ENCODE measurements at regions not wholly inside any gene's neighbourhood (a gene's known extent, or its start where the extent isn't known, plus 50 kb on each side); places are given as distances from the start of the nearest gene placed in this dataset.

DNA sequence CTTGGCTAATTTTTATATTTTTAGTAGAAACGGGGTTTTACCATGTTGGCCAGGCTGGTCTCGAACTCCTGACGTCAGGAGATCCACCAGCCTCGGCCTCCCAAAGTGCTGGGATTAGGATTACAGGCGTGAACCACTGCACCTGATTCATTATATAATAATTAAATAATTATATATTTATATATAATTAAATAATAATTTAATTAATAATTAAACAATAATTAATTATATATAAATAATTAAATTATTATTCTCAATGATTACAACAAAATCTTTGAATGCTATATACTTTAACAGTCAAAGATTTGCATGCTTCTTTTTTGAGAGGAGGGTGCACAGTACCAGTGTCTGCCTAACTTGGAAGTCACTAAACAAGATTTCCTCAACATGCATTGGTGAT is 872.3 kb downstream of the EFNB2 start:
- in situ Hi-C loops (cut with HindIII; ENCODE audit: low sequenced_read_pairs), result no loop called here

DNA sequence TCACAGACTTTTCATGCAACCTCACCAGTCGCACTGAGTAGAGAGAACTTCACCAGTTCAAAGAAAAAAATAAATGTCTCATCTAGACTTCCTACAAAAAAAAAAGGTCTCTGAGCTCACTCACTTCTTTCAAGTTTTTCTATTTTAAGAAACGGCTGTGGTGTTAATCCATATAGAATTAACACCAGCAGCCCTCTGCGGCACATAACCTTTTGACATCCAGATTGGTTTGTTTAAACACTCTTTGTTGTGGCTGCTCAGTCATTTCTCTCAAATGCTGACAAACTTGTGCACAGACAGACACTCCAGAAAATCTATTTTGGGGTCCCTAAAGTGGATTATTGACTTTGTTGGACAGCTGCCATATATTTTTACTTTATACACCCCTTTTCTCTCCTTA is 874.9 kb downstream of the EFNB2 start:
- in situ Hi-C loops (cut with HindIII; ENCODE audit: low sequenced_read_pairs), result no loop called here

DNA sequence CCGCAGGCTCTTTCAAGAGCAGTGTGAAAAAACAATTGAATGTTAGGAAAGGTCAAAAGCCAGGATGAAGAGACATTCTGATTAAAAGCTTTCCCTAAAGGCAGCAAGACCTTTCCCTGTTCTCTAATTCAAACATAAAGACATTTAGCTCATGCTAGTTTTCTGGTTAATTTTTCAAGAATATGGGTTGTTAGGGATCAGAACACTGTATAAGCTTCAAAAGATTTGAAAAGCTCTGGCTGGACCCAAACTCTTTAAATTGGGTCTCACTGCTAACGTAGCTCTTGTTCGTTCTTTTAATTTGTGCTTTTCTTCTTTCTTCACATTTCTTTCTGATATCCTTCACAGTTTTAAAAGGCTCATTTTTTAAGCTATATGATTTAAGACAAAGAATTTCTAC is 877.0 kb downstream of the EFNB2 start:
- in situ Hi-C loops (cut with HindIII; ENCODE audit: low sequenced_read_pairs), result no loop called here

DNA sequence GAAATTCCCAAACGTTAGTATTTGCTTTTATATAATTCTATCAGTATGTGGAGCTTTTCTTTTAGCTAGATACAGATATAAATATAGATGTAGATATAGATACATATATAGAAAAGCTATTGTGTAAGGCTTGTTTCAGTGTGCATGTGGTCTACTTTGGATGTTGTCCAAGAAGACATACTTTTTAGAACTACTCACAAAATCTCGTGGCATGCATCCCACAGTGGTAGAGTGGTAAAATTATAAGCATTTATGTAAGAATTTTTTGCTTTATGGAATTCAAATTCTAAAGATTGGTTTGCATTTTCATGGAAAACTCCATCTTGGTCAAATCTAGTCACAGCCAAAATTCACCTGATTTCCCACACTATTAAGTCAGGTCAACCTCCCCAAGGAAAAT is 880.4 kb downstream of the EFNB2 start:
- in situ Hi-C loops (cut with HindIII; ENCODE audit: low sequenced_read_pairs), result no loop called here

DNA sequence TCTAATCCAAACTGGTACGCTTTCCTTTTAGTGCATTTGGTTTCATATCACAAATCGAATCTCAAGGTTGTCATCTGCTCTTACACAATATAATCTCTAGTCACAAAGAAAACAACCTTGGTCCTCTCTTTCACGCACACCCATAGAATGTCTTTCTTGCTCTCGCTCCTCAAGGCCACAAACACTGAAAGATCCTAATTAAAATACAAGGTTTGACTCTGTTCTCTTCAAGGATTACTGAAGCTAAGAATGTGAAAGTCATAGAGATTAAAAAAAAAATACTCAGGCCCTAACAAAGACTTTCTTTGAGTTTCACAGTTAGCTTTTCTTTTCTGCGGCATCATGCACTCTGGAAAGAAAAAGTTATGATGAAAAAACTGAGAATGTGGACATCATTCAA is 891.5 kb downstream of the EFNB2 start:
- in situ Hi-C loops (cut with HindIII; ENCODE audit: low sequenced_read_pairs), result no loop called here

DNA sequence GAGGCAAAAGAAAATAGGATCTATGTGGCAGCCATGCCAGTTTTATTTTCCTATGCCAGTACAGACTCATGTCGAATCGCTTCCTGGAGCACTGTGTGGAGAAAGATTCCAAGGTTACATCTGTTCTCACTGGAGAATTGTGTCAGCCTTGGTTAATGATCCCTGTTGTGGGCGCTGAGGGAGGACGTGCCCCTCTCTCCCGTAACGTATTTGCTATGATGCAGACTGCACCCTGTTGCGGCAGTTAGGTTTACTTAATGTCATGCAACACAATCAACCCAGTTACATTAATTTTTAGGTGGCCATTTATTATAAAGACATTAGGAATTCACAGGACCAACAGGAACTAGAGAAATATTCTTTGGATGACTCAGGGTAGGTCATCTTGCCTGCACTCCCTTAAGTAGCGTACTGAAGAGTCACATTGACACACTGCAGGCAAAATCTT is 892.9 kb downstream of the EFNB2 start:
- in situ Hi-C loops (cut with HindIII; ENCODE audit: low sequenced_read_pairs), result no loop called here

DNA sequence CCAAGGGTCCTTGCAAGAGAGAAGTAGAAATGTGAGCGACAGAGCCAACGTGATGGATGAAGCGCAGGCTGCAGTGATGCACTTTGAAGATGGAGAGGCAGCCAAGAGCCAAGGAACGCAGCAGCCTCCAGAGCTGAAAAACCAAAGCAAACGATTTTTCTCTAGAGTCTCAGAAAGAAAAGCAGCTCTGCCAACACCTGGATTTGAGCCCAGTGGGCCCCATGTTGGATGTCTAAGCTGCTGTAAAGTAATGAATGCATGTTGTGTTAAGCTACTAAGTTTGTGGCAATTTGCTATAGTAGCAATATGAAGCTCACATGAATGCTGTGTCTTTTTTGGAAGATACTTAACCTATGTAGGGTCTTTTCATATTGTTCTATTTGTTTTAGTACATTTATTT is 894.3 kb downstream of the EFNB2 start:
- in situ Hi-C loops (cut with HindIII; ENCODE audit: low sequenced_read_pairs), result no loop called here

DNA sequence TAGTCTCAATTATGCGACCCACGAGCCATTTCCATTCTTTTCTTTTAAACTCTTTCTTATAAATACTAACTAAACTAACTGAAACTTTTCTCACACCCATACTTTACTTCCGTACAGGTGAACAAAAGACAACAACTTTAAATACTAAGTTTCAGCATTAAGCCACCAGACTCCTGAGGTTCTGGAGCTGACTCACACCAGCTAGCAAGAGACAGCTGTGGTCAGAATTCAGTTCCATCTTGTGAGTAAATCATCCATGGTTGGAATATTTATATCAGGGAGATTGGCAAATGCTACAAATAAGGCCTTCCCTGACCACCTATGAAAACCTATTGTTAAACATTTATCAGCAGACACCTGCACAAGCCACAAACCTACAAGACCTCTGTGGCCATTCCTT is 897.0 kb downstream of the EFNB2 start:
- in situ Hi-C loops (cut with HindIII; ENCODE audit: low sequenced_read_pairs), result no loop called here

DNA sequence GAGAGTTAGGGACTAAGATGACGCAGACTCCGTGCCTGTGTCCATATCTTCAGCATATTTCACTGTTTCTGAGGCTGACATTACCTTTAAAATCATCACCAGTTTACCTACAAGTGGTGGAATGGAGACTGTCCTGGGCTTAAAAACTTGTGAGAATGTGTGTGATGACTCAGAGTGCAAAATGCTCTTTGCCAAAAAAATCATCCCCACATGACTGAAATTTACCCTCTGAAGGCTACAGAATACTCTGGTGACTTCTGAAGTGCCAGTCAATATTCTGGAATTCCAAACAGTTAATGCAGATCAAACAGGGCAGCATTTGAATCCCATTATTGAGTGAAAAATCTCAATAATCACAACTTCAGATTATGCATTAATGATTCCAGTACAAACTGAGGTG is 901.4 kb downstream of the EFNB2 start:
- in situ Hi-C loops (cut with HindIII; ENCODE audit: low sequenced_read_pairs), result no loop called here

DNA sequence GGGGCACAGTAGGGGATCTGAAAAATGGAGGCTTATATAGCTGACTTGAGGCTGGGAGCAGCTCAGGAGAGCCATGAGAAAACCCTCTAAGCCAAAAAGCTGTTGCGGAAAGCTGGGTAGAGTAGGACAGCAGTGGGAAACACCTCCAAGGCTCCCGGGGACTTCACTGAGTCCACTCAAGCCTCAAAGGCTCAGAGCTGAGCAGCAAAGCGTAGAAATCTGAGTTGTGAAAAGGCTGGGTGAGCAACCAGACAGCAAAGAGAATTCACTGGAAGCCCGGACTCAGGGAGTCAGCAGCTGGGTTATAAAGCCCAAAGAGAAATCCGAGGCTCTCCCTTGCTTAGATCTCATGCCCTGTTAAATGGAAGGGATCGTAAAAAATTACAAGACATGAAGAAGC is 905.0 kb downstream of the EFNB2 start:
- in situ Hi-C loops (cut with HindIII; ENCODE audit: low sequenced_read_pairs), result no loop called here

DNA sequence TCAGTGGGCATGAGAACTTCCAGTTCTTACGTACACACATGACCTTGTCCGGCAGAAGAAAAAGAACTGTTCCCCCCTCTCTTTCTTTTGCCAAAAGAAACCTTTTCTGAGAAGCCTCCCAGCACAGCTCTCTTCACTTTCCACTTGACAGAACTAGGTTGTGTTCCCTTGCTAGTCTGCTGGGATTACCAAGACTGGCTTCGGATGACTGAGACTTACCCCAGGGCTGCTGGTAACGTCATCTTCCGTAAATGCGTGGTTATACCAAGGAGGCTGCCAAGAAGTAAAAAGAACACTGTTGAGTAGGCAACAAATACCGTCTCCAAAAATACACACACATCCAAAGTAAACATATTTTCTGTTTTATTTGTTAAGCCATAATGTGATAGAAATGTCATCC is 908.2 kb downstream of the EFNB2 start:
- in situ Hi-C loops (cut with HindIII; ENCODE audit: low sequenced_read_pairs), result no loop called here

DNA sequence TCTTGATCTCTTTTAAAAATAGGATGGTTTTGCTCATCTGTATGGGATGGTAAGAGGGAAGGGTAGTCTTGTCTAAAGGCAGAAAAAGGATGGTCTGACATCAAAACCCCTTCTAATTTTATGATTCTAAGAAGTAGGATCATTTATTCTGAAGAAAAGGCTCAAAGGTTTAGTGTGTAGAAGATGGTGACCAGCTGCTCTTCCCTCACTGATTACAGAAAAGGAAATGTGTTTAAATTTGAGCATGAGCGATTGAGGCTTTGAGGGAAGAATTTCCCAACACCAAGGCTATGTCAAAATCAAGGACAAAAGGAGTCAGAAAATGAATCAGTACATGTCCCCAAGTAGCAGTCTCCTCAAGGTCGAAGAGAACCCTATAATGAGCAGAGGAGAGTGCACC is 909.8 kb downstream of the EFNB2 start:
- in situ Hi-C loops (cut with HindIII; ENCODE audit: low sequenced_read_pairs), result no loop called here

DNA sequence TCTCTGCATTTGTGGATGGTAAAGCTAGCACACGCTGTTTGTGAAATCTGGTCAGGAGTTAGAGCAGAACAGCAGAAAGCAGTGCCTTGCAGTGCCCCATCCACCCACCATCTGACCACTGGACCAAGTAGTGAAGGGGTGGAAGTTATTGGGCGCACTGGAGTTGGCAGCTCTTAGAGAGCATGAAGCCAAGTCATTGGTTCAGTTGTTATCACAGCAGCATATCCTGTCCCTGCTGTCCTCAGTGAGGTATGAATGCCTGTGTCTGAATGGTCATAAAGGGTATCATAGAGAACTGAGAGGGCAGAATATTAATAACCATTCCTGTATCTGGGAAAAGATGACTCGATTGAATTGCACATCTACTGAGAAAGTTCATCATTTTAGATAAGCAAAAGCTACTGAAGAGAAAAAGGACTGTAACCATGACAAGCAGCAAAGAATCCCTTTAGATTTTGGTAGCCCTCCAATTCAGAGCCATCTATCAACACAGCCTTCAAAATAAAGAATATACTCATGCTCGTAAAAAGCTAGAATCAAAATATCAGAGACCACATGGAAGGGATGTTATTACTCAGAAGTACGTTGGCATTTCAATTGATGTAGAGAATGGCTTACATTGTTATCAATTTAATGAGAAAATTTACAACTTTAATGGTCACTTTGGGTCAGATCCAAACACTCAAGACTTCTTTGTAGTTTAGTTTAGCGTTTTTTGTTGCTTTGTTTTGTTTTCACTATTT is 919.0 kb downstream of the EFNB2 start:
- in situ Hi-C loops (cut with HindIII; ENCODE audit: low sequenced_read_pairs), result no loop called here

DNA sequence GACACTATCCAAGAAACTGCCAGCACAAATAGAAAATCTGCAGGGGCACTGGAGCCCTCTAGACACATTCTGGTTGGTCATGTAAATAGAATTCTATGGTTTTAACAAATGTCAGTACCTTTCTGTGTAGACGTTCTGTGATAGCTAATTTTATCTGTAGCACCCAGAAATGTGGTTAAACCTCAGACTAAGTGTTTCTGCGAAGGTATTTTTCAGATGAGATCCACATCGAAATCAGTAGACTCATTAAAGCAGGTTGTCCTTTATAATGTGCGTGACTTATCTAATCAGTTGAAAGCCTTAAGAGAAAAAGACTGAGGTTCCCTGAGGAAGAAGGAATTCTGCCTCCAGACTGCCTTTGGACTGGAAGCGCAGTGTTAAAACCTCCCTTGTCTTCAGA is 922.9 kb downstream of the EFNB2 start:
- in situ Hi-C loops (cut with HindIII; ENCODE audit: low sequenced_read_pairs), result no loop called here

DNA sequence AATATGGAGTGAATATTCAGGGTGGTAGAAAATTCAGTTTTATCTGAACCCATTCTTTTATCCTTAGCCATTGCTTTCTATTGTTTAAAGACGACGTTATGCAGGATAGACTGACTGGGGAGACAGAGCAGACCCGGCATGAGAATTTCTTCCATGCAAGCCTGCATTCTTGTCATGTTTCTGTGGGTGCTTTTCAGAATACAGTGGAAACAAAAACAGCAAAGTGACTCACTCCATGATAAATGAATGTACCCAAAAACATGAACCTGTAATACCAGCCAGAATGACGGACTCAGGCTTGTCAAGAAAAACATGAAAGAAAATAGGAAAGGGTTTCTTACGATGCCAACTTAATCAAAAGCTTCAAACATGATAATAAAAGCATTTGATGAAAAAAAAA is 924.0 kb downstream of the EFNB2 start:
- in situ Hi-C loops (cut with HindIII; ENCODE audit: low sequenced_read_pairs), result no loop called here

DNA sequence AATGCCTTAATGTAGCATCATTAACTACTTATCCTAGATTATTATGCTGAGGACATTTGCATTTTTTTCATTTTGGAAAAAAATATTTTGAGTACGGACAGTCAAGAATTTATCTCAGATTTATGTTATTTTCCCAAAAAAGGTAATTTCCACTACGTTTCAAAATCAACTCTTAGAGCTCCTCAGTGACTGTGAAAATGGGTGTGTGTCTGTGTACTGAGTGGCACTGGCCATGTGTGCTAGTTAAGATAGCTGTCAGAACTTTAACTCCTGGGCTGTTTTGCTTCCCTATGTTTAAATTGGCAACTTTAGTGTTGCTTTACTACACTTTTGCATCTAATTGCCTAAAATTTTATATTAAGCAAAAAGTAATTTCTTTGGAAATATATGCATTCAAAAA is 927.4 kb downstream of the EFNB2 start:
- in situ Hi-C loops (cut with HindIII; ENCODE audit: low sequenced_read_pairs), result no loop called here

DNA sequence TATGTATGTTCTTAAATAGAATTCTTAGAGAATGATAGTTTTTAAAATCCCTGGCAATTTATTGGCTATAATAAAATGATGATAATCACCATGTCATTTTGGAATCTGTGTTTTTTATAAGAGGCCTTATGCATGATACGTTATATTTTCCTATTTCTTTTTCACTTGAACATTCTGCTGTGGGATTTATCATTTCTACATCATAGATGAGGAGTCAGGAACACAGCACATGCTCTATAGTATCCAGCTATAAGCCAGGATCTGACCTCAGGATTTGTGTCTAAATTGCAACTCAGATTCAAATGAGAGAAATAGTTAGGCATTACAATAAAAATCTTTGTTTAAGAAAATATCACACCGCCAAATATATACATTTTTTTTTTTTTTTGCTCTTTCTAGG is 928.0 kb downstream of the EFNB2 start:
- in situ Hi-C loops (cut with HindIII; ENCODE audit: low sequenced_read_pairs), result no loop called here

DNA sequence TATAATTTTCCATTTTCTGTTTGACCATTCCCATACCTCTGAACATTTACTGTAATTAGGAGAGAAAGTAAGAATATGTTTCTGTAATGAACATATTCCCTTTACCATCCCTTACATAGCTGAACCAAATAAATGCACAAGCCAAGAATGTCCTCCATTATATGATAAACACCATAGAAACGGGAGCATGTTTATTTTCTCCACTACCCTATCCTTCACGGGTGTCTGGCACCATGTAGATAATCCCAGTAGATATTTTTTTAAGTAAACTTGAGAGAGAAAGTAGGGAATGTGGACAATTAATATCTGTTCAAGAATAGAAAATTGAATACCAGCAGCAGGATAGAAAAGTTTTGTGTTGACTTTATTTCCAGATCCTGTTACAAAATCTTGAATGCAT is 928.4 kb downstream of the EFNB2 start:
- in situ Hi-C loops (cut with HindIII; ENCODE audit: low sequenced_read_pairs), result no loop called here

DNA sequence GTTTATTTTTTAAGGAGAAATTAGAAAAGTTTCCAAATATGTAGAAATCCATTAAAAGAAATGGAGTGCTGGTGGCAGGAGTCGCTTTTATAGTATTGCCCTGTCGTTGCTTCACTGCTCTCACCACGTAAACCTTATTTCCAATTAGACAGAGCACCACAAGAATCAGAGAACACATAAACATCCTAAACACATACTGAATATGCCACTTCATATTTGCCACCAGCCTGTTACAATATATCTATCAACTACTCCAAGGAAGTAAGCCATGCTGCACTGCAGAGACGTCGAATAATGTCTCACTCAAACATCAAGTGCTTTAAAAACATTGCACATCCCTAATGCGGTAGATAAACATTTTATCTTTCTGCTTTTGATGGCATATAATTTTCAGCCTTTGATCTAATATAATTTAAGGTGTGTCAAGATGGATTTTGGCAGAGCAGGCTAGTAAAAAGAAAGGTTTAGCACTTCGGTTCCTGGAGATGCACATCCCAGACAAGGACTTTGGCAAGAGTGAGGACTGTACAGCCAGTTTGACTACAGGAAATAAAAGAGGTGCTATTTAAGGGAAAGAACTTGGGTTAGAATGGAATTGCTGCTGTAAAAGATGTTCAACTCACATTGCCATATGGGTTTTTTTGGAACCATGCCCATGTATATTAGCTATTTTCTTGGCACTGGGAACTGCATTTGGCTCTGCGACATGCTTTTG is 932.3 kb downstream of the EFNB2 start:
- in situ Hi-C loops (cut with HindIII; ENCODE audit: low sequenced_read_pairs), result no loop called here

DNA sequence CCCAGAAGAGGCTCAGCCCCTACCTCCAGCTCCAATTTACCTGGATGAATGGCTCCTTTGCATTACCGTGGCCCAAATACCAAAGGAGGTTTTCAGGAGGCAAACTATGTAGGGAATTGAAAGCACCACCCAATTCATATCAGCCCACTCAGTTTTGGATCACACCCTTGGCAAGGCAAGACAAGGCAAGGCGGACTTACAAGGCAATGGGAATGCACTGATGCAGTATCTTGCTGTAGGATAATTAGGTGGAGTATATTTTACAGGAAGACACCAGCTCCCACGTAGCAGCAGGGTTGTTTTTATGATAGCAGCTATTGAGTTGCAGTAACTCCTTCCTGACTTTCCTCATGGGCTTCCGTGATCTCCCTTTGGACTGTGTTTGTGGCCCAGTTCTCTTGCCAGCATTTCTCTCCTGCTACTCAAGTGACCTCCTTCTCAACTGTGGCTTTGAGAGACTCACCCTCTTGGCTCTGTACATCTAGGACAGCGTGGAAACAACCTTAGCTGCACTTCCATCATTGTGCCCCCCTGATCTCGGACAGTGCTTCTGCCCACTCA is 935.9 kb downstream of the EFNB2 start:
- in situ Hi-C loops (cut with HindIII; ENCODE audit: low sequenced_read_pairs), result no loop called here

DNA sequence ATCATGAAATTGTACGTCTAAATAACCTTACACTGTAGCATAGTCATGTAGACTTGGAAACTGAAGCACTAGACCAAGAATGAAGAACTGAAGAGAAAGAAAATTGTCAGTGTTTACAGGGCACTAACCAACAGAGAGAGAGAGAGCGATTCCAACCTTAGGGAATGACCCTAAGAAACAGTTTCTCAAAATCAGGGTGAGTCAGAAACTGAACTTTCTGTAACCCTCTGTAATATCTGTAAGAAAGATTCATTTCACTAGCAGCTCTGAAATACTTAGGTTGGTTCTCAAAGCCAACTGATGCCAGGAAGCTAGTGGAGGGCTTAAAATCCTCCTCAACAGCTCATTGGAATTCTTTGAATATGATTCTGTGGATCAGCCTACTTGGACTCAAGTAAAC is 936.9 kb downstream of the EFNB2 start:
- in situ Hi-C loops (cut with HindIII; ENCODE audit: low sequenced_read_pairs), result no loop called here

DNA sequence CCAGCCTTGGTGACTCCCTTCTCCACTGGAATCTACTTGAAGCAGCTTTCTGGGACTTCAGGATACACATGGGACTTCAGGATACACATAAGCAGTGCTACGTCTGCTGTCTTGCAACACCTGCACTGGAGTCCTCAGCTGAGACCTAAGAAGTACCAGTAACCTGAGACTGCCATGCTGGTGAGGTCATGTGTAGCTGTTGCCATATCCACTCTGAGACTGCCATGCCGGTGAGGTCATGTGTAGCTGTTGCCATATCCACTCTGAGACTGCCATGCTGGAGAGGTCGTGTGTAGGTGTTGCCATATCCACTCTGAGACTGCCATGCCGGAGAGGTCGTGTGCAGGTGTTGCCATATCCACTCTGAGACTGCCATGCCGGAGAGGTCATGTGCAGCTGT is 937.9 kb downstream of the EFNB2 start:
- in situ Hi-C loops (cut with HindIII; ENCODE audit: low sequenced_read_pairs), result no loop called here

All from DLD1 (cell line).